Lung (tissue), 11 donors: ENCODE measurements at regions not wholly inside any gene's neighbourhood (a gene's known extent, or its start where the extent isn't known, plus 50 kb on each side); places are given as distances from the start of the nearest gene placed in this dataset.

Source experiments
- ATAC-seq: fragments of 200-7000 bp; cut with Tn5 transposase; one replicate; pipeline ENCODE4 v1.9.1; 2020; ENCODE audit warnings: moderate number of reproducible peaks; ENCODE audit not compliant: insufficient read depth, low FRiP score
- DNase-seq, 3 donors: peaks; one replicate each; pipeline ENCODE4 v3.0.0-alpha.2; 2013 to 2017
- H3K27ac ChIP-seq, 2 donors: one replicate each; pipeline ENCODE4 v1.5.1; 2013; ENCODE audit warnings: mild to moderate bottlenecking in 2 of 2, moderate library complexity in 2 of 2, control low read depth in 1 of 2, inconsistent platforms in 1 of 2, low read depth in 1 of 2, low read length in 1 of 2
- H3K27me3 ChIP-seq, 3 donors: one replicate each; pipeline ENCODE4 v1.5.1; 2013; ENCODE audit warnings: low read length in 2 of 3; ENCODE audit not compliant: control insufficient read depth in 3 of 3, insufficient read depth in 3 of 3
- H3K36me3 ChIP-seq, 4 donors: one replicate each; pipeline ENCODE4 v1.5.1; 2013; ENCODE audit warnings: low read length in 4 of 4, mild to moderate bottlenecking in 1 of 4, moderate library complexity in 1 of 4; ENCODE audit not compliant: control insufficient read depth in 4 of 4, insufficient read depth in 4 of 4
- H3K4me1 ChIP-seq, 5 donors: one replicate each; pipeline ENCODE4 v1.5.1; 2013; ENCODE audit warnings: low read length in 5 of 5, mild to moderate bottlenecking in 2 of 5, moderate library complexity in 1 of 5; ENCODE audit not compliant: control insufficient read depth in 5 of 5, insufficient read depth in 5 of 5
- H3K4me3 ChIP-seq: one replicate; pipeline ENCODE4 v1.5.1; 2013; ENCODE audit warnings: mild to moderate bottlenecking, control low read depth, moderate library complexity
- H3K9ac ChIP-seq, 2 donors: one replicate each; pipeline ENCODE4 v1.5.1; 2013; ENCODE audit warnings: low read length in 2 of 2, control low read depth in 1 of 2; ENCODE audit not compliant: insufficient read depth in 1 of 2
- H3K9me3 ChIP-seq, 4 donors: one replicate each; pipeline ENCODE4 v1.5.1; 2013; ENCODE audit warnings: low read length in 3 of 4, mild to moderate bottlenecking in 1 of 4, moderate library complexity in 1 of 4; ENCODE audit not compliant: control insufficient read depth in 4 of 4, insufficient read depth in 3 of 4
- CTCF ChIP-seq: IDR thresholded peaks from 2 replicates; pipeline ENCODE4 v1.5.1; 2012; ENCODE audit warnings: mild to moderate bottlenecking; ENCODE audit errors: control extremely low read depth, extremely low read depth
- WGBS, 2 donors: extraction: QIAGEN DNeasy Blood & Tissue Kit; methylation state at CpG; one replicate each; pipeline ENCODE4 v1.1.7; 2013; 5-methylcytosine and 5-hydroxymethylcytosine counted together
- donor health status: control.
- donor health status: control.
- donor health status: Bipolar disorder and iron deficiency.
- donor health status: healthy.
- donor health status: DM: yes; HTN: yes; CAD: no.

- Histone ChIP-seq H3K27ac (no peak overlapping the region), H3K36me3 (no peaks in the 10 kb centered on the region), H3K27me3 (no peaks in the 10 kb centered on the region), H3K4me3 (no peak overlapping the region), H3K4me1 (no peaks in the 10 kb centered on the region), H3K9me3 (peaks cover 0 to 3% (median 0%) of the 10 kb centered on the region in 4 donors), H3K9ac (no peak overlapping the region)
- no peak for TF ChIP-seq CTCF
- no peak for DNase-seq
- ATAC-seq: no peak
- 69 to 75% methylated on average over 4 of the region's 4 CpGs for WGBS, 2 donors
These were observed 226.9 kb upstream of the SMIM31 start for GRCh38 chr4:164526933-164527583.

GRCh38 chr4:164529058-164529457 lies 224.9 kb upstream of the SMIM31 start:
- Histone ChIP-seq H3K27me3 (no peaks in the 10 kb centered on the region), H3K36me3 (no peaks in the 10 kb centered on the region), H3K9me3 (peaks cover 0 to 3% (median 0%) of the 10 kb centered on the region in 4 donors), H3K4me3 (no peak overlapping the region), H3K4me1 (no peaks in the 10 kb centered on the region), H3K9ac (no peak overlapping the region), H3K27ac (no peak overlapping the region)
- ATAC-seq (no peak), DNase-seq (no peak)
- no peak for TF ChIP-seq CTCF
- 80 to 85% methylated on average over 2 of the region's 2 CpGs for WGBS, 2 donors

GRCh38 chr4:164529486-164529885 lies 224.4 kb upstream of the SMIM31 start:
- Histone ChIP-seq H3K9ac (no peak overlapping the region), H3K27ac (no peak overlapping the region), H3K4me1 (no peaks in the 10 kb centered on the region), H3K4me3 (no peak overlapping the region), H3K27me3 (no peaks in the 10 kb centered on the region), H3K36me3 (no peaks in the 10 kb centered on the region), H3K9me3 (peaks cover 0 to 3% (median 0%) of the 10 kb centered on the region in 4 donors)
- no peak for TF ChIP-seq CTCF
- DNase-seq: no peak
- 91 to 93% methylated on average over 5 of the region's 5 CpGs for WGBS, 2 donors
- ATAC-seq: no peak

GRCh38 chr4:164531336-164531735 lies 222.6 kb upstream of the SMIM31 start:
- H3K4me3 ChIP-seq: no peak overlapping the region
- no peaks in the 10 kb centered on the region for H3K4me1 ChIP-seq
- WGBS, 2 donors: 74 to 89% methylated on average over 4 of the region's 4 CpGs
- H3K36me3 ChIP-seq: no peaks in the 10 kb centered on the region
- H3K27ac ChIP-seq: no peak overlapping the region
- ATAC-seq (no peak), DNase-seq (no peak)
- peaks cover 0 to 3% (median 0%) of the 10 kb centered on the region in 4 donors for H3K9me3 ChIP-seq
- H3K27me3 ChIP-seq: no peaks in the 10 kb centered on the region
- no peak overlapping the region for H3K9ac ChIP-seq
- no peak for TF ChIP-seq CTCF
